Hepatocyte (in vitro differentiated cells): ENCODE measurements at regions not wholly inside any gene's neighbourhood (a gene's known extent, or its start where the extent isn't known, plus 50 kb on each side); places are given as distances from the start of the nearest gene placed in this dataset.

Experiments
- CTCF ChIP-seq: fragments of 200-600 bp; sonication (generic); IDR thresholded peaks from 2 replicates; pipeline ENCODE4 v1.5.1; 2016; ENCODE audit warnings: antibody characterized with exemption, mild to moderate bottlenecking; ENCODE audit not compliant: poor library complexity
- EZH2 ChIP-seq: fragments of 200-600 bp; sonication (generic); IDR thresholded peaks from 2 replicates; pipeline ENCODE4 v1.6.1; 2016; ENCODE audit warnings: antibody characterized with exemption, mild to moderate bottlenecking, borderline replicate concordance

GRCh38 chr6:21504790-21505189, 88.8 kb upstream of the SOX4 start:
- TF ChIP-seq CTCF: no peak
- no peak for TF ChIP-seq EZH2
